ENCODE measurements at regions not wholly inside any gene's neighbourhood (a gene's known extent, or its start where the extent isn't known, plus 50 kb on each side); places are given as distances from the start of the nearest gene placed in this dataset.
"Not testable (repeated sequence)": the region's sequence is repeated elsewhere in the genome, so short reads cannot be mapped to it uniquely, and the experiment has no call there.

DNA sequence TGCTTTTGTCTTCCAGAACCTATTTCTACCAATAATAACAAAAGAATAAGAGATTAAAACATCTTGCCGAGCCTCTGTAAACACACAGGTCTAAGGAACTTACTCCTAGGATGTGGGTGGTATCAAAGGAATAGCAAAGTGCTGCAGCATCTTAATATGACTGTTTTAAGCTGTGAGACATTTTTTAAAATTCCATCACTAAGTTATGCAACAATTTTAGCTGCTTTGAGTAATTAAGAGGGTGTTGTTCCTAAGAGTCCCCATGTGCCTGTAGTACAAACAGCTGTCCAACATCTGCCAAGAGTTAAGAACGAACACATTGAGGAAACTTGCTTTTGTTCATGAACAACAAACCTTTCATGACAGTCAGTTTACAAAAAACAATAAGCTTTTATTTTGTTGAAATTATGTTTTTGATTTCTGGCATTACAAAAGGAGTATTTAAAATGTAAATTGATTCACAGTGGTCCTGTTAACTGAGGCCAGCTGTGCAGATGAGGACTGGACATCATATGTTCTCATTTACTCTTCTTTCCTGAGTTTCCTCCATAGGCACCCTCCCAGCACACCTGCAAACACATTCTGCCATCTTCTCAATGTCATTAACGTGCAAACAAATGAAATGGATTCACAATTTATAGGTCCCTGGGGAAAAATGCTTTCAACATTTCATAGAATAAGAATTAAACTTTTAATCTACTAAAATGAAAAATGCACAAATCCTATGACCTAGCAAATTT is 337.3 kb upstream of the ARHGEF26 start:
- WGBS, 2 donors: 39 to 46% methylated on average over 3 of the region's 3 CpGs
- no peak overlapping the region for H3K27ac ChIP-seq
- no peaks in the 10 kb centered on the region for H3K9me3 ChIP-seq
- DNase-seq: no peak
- TF ChIP-seq POLR2A (IDR thresholded peaks at IDR 0.05): no peak
- TF ChIP-seq, protein P1, sequence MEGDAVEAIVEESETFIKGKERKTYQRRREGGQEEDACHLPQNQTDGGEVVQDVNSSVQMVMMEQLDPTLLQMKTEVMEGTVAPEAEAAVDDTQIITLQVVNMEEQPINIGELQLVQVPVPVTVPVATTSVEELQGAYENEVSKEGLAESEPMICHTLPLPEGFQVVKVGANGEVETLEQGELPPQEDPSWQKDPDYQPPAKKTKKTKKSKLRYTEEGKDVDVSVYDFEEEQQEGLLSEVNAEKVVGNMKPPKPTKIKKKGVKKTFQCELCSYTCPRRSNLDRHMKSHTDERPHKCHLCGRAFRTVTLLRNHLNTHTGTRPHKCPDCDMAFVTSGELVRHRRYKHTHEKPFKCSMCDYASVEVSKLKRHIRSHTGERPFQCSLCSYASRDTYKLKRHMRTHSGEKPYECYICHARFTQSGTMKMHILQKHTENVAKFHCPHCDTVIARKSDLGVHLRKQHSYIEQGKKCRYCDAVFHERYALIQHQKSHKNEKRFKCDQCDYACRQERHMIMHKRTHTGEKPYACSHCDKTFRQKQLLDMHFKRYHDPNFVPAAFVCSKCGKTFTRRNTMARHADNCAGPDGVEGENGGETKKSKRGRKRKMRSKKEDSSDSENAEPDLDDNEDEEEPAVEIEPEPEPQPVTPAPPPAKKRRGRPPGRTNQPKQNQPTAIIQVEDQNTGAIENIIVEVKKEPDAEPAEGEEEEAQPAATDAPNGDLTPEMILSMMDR (IDR thresholded peaks at IDR 0.05): no peak
- H3K4me3 ChIP-seq: no peak overlapping the region
- no peaks in the 10 kb centered on the region for H3K27me3 ChIP-seq
- H3K36me3 ChIP-seq (ENCODE audit: low read depth, missing control alignments): no peaks in the 10 kb centered on the region
- peaks cover 3% of the 10 kb centered on the region for H3K4me1 ChIP-seq
- intact Hi-C loops (cut with DNase I; ENCODE audit: low total_unique reads): no loop called here

DNA sequence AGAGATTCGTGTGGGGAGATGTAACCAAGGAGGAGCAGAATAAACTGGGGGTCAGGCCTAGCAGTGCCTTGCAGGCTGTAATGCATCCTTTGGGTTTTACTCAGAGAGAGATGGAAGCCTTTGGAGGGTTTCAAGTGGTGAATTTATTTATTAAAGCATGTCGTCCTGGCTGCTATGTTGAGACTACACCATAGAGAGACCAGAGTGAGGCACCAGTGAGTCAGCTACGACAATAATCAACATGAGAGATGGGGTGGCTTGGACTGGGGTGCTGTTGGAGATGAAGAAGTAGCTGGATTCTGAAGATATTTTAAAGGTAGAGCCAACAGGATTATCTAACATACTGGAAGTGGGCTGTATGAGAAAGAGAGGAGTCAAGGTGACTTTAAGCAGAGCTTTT is 335.3 kb upstream of the ARHGEF26 start:
- 83 to 84% methylated on average over 3 of the region's 3 CpGs for WGBS, 2 donors
- intact Hi-C loops (cut with DNase I; ENCODE audit: low total_unique reads): no loop called here

DNA sequence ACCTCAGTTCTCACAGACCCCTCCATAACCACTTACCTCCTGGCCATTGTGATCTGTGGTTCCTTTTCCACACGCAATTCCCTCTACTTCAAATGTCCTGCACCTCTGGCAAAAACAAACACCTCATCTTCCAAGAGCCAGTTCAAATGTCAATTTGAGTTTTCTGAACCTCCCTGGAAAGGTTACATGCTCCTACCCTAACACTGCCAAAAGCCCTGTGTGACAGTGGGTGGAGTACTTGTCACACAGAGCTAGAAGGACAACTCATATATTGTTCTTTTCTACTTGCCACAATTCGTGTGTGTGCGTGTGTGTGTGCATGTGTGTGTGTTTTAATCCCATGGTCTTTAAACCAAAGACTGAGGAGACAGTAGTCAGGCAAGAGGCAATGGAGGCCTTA is 331.8 kb upstream of the ARHGEF26 start:
- no peaks in the 10 kb centered on the region for H3K36me3 ChIP-seq (ENCODE audit: low read depth, missing control alignments)
- no peak overlapping the region for H3K27ac ChIP-seq
- intact Hi-C loops (cut with DNase I; ENCODE audit: low total_unique reads): no loop called here
- H3K9me3 ChIP-seq: no peaks in the 10 kb centered on the region
- no peak overlapping the region for H3K4me3 ChIP-seq
- TF ChIP-seq, protein P1 (IDR thresholded peaks at IDR 0.05): no peak
- no peak for TF ChIP-seq POLR2A (IDR thresholded peaks at IDR 0.05)
- H3K27me3 ChIP-seq: no peaks in the 10 kb centered on the region
- no peak for DNase-seq
- WGBS, 2 donors: 76 to 87% methylated on average over 3 of the region's 3 CpGs
- no peaks in the 10 kb centered on the region for H3K4me1 ChIP-seq

More for the DNA sequence above, 335.3 kb upstream of the ARHGEF26 start:
- no peak overlapping the region for H3K27ac ChIP-seq
- DNase-seq: no peak
- H3K4me1 ChIP-seq: peaks cover 3% of the 10 kb centered on the region
- H3K36me3 ChIP-seq (ENCODE audit: low read depth, missing control alignments): no peaks in the 10 kb centered on the region
- no peak overlapping the region for H3K4me3 ChIP-seq
- TF ChIP-seq POLR2A (IDR thresholded peaks at IDR 0.05): no peak
- TF ChIP-seq, protein P1 (IDR thresholded peaks at IDR 0.05): no peak
- H3K9me3 ChIP-seq: no peaks in the 10 kb centered on the region
- H3K27me3 ChIP-seq: no peaks in the 10 kb centered on the region

DNA sequence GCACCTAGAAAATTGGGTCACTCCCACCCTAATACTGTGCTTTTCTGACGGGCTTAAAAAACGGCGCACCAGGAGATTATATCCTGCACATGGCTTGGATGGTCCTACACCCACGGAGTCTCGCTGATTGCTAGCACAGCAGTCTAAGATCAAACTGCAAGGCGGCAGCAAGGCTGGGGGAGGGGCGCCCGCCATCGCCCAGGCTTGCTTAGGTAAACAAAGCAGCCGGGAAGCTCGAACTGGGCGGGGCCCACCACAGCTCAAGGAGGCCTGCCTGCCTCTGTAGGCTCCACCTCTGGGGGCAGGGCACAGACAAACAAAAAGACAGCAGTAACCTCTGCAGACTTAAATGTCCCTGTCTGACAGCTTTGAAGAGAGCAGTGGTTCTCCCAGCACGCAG is 324.1 kb upstream of the ARHGEF26 start:
- intact Hi-C loops (cut with DNase I; ENCODE audit: low total_unique reads); DNase-seq; H3K27ac ChIP-seq; H3K4me1 ChIP-seq; H3K4me3 ChIP-seq; H3K36me3 ChIP-seq (ENCODE audit: low read depth, missing control alignments); H3K9me3 ChIP-seq; H3K27me3 ChIP-seq: not testable (repeated sequence)
- 89% methylated on average over 3 to 13 of the region's 13 CpGs for WGBS, 2 donors

DNA sequence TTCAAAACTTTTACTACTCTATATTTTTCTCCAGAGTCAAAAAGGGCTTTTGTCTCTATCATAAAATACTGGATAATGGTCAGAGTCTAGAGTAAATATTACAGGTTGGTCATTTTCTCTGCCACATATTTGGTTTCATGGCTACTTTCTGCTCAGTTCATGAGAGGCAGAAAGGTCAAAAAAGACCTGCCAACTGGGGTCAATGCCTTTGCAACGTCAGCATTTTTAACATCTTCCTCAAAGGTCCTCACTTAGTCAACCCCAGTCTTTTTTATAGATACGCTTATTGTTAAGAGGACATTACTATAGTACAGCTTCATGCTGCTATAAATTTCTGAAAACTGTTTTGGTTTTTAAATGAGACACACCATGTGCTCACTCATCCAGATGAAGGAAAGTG is 312.1 kb upstream of the ARHGEF26 start:
- no peak for TF ChIP-seq POLR2A (IDR thresholded peaks at IDR 0.05)
- TF ChIP-seq, protein P1 (IDR thresholded peaks at IDR 0.05): no peak
- H3K36me3 ChIP-seq (ENCODE audit: low read depth, missing control alignments): no peaks in the 10 kb centered on the region
- H3K27ac ChIP-seq: no peak overlapping the region
- H3K9me3 ChIP-seq: no peaks in the 10 kb centered on the region
- H3K4me3 ChIP-seq: no peak overlapping the region
- WGBS, 2 donors: 47 to 48% methylated on average over 2 of the region's 2 CpGs
- H3K4me1 ChIP-seq: no peaks in the 10 kb centered on the region
- DNase-seq: no peak
- intact Hi-C loops (cut with DNase I; ENCODE audit: low total_unique reads): no loop called here
- H3K27me3 ChIP-seq: no peaks in the 10 kb centered on the region

Measured in testis (tissue), 2 donors.